Bronchial epithelial cell (primary cell): ENCODE measurements at regions not wholly inside any gene's neighbourhood (a gene's known extent, or its start where the extent isn't known, plus 50 kb on each side); places are given as distances from the start of the nearest gene placed in this dataset.

ENCODE experiments used
- DNase-seq: peaks from one replicate; pipeline ENCODE4 v3.0.0-alpha.2; 2010; ENCODE audit warnings: low read depth
- FAIRE-seq: peaks from 2 replicates; lab custom pipeline; 2011; peaks lifted over from hg19 to GRCh38; lab: Jason Lieb, UNC
- H3K27me3 ChIP-seq: 2 replicates; pipeline ENCODE4 v1.5.1; 2011; ENCODE audit warnings: low read length; ENCODE audit not compliant: control insufficient read depth, insufficient read depth
- H3K36me3 ChIP-seq: 2 replicates; pipeline ENCODE4 v1.5.1; 2011; ENCODE audit warnings: low read length; ENCODE audit not compliant: control insufficient read depth, insufficient read depth
- H3K4me3 ChIP-seq: 2 replicates; pipeline ENCODE4 v1.5.1; 2011; ENCODE audit warnings: mild to moderate bottlenecking, low read depth, low read length, control low read depth
- CTCF ChIP-seq: IDR thresholded peaks from 2 replicates; pipeline ENCODE4 v1.5.1; 2011; ENCODE audit warnings: mild to moderate bottlenecking, moderate library complexity, low read length, control low read depth, inconsistent platforms; ENCODE audit not compliant: insufficient read depth, severe bottlenecking

GRCh38 chr18:45156946-45157345 is 458.3 kb upstream of the SLC14A2 start:
- H3K36me3 ChIP-seq = no peaks in the 10 kb centered on the region
- no peak for TF ChIP-seq CTCF
- no peak for DNase-seq
- FAIRE-seq = no peak
- H3K27me3 ChIP-seq = no peaks in the 10 kb centered on the region
- no peak overlapping the region for H3K4me3 ChIP-seq

DNA sequence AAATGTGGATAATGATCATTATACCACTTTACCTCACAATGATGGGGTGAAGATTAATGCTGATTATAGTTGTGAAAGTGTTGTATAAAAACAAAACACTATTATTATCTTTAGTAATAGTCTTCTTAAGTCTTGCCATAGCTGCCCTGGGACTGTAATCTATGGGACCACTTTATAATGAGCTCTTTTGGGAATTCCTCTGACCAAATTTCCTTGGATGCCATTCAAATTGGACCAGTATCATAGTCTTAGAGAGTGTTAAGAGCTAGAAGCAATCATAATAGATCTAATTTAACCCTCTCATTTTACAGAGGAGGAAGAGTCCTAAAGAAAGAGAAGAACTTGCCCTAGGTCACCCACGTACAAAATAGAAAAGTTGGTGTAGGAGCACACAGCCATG is 457.7 kb upstream of the SLC14A2 start:
- DNase-seq (no peak), FAIRE-seq (no peak)
- H3K36me3 ChIP-seq = no peaks in the 10 kb centered on the region
- no peak overlapping the region for H3K4me3 ChIP-seq
- no peaks in the 10 kb centered on the region for H3K27me3 ChIP-seq
- TF ChIP-seq CTCF = no peak

GRCh38 chr18:45161850-45162249 is 453.4 kb upstream of the SLC14A2 start:
- TF ChIP-seq CTCF = no peak
- no peak for FAIRE-seq
- Histone ChIP-seq H3K36me3 (no peaks in the 10 kb centered on the region), H3K4me3 (no peak overlapping the region), H3K27me3 (no peaks in the 10 kb centered on the region)
- no peak for DNase-seq

GRCh38 chr18:45163871-45164270 is 451.4 kb upstream of the SLC14A2 start:
- no peaks in the 10 kb centered on the region for H3K27me3 ChIP-seq
- no peak for TF ChIP-seq CTCF

GRCh38 chr18:45164551-45164950 is 450.7 kb upstream of the SLC14A2 start:
- DNase-seq = no peak
- no peaks in the 10 kb centered on the region for H3K27me3 ChIP-seq
- no peak overlapping the region for H3K4me3 ChIP-seq
- TF ChIP-seq CTCF = no peak
- FAIRE-seq = no peak
- H3K36me3 ChIP-seq = no peaks in the 10 kb centered on the region

More at GRCh38 chr18:45163871-45164270, 451.4 kb upstream of the SLC14A2 start:
- Histone ChIP-seq H3K36me3 (no peaks in the 10 kb centered on the region), H3K4me3 (no peak overlapping the region)
- peak; percentile 36 for FAIRE-seq
- DNase-seq = no peak

DNA sequence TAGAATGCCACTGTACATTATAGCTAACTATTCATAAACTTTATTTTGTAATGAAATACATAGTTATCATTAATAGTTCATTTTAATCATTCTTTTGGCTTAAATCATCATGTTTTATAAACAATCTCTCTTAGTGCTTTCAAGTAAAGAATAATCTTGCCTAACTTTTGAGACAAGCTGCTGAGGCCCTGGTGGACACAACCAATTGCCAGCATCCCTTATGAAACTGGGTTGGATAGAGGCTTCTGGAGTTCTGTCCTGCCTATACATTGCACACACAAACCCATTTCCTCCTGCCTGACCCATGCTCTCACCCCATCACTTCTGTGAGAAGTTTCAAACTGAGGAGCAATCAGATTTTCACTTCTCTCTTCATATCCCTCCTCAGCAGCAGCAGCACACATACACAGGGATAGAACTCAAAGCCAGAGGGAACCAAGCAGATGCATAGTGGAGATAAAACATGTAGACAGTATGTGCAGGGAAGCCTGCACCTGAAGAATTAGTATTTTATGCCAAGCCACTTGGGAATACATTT is 450.0 kb upstream of the SLC14A2 start:
- TF ChIP-seq CTCF = no peak
- DNase-seq (no peak), FAIRE-seq (no peak)
- no peaks in the 10 kb centered on the region for H3K36me3 ChIP-seq
- H3K27me3 ChIP-seq = no peaks in the 10 kb centered on the region
- no peak overlapping the region for H3K4me3 ChIP-seq
